Hematopoietic multipotent progenitor cell treated with erythropoietin and hydrocortisone succinate and interleukin-3 and kit ligand, for 15 days (in vitro differentiated cells): ENCODE measurements at regions not wholly inside any gene's neighbourhood (a gene's known extent, or its start where the extent isn't known, plus 50 kb on each side); places are given as distances from the start of the nearest gene placed in this dataset.
"Not testable (repeated sequence)": the region's sequence is repeated elsewhere in the genome, so short reads cannot be mapped to it uniquely, and the experiment has no call there.

Experiments
- DNase-seq: peaks from one replicate; pipeline ENCODE4 v3.0.0-alpha.2; 2015; ENCODE audit warnings: low spot score

DNA sequence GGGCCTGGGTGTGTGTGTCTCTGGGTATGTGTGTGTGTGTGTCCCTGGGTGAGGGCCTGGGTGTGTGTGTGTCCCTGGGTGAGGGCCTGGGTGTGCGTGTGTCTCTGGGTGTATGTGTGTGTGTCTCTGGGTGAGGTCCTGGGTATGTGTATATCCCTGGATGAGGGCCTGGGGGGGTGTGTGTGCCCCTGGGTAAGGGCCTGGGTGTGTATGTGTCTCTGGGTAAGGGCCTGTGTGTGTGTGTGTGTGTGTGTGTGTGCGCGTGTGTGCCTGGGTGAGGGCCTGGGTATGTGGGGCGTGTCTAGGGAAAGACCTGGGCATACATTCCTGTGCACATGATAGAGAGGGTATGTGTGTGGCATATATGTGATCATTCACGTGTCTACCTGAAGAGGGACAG lies 155.1 kb upstream of the ZC3H12A start:
- DNase-seq: no peak

GRCh38 chr1:37323486-37324377 lies 150.6 kb upstream of the ZC3H12A start:
- peak; percentile 37 for DNase-seq

- no peak for DNase-seq
Observed at GRCh38 chr1:37325010-37325409, 149.4 kb upstream of the ZC3H12A start.

GRCh38 chr1:37325509-37326437 lies 148.6 kb upstream of the ZC3H12A start:
- no peak for DNase-seq

- DNase-seq: no peak
Observed at GRCh38 chr1:37332126-37332525, 142.3 kb upstream of the ZC3H12A start.

GRCh38 chr1:37338658-37339057 lies 135.7 kb upstream of the ZC3H12A start:
- DNase-seq: no peak

DNA sequence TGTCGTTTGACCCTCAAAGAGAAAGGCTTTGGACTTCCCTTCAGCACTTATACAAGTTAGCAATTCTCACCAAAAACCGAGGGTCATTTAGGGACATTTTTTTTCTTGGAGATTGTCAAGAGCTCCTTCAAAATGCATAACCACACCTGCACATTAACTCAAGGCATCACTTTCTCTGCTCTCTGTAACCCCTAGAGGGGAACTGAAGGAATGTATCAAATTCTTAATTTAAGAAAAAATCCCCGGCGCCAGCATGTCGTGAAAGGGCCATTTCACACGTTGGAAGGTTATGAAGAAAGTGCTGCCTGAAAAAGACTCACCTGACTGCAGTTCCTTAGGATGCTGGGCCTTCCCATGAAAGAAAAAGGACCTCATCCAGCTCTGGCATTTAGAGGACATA lies 131.6 kb upstream of the ZC3H12A start:
- DNase-seq: no peak

DNA sequence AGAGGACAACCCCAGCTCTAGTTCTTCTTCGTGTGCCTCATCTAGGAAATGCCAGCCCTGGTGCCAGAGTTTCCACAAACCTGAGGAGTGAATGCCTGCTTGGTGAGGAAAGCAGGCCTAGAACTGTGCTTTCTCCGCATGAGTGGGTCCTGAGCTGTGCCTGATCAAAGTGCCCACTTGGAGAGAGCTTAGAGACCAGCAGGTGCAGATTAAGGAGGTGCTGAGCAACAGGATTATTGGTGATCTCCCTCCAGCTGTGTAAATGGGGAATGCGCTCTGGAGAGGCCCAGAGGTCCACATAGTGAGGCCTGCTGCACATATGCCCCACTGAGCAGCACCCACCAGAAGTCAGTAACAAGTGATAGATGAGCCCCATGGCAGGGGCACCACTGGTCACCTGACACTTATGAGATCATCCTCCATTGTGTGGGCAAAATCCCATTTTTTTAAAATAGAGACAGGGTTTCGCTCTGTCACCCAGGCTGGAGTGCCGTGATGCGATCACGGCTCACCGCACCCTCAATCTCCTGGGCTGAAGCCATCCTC lies 127.2 kb upstream of the ZC3H12A start:
- DNase-seq: no peak

- no peak for DNase-seq
Observed at GRCh38 chr1:37353871-37354270, 120.5 kb upstream of the ZC3H12A start.

DNA sequence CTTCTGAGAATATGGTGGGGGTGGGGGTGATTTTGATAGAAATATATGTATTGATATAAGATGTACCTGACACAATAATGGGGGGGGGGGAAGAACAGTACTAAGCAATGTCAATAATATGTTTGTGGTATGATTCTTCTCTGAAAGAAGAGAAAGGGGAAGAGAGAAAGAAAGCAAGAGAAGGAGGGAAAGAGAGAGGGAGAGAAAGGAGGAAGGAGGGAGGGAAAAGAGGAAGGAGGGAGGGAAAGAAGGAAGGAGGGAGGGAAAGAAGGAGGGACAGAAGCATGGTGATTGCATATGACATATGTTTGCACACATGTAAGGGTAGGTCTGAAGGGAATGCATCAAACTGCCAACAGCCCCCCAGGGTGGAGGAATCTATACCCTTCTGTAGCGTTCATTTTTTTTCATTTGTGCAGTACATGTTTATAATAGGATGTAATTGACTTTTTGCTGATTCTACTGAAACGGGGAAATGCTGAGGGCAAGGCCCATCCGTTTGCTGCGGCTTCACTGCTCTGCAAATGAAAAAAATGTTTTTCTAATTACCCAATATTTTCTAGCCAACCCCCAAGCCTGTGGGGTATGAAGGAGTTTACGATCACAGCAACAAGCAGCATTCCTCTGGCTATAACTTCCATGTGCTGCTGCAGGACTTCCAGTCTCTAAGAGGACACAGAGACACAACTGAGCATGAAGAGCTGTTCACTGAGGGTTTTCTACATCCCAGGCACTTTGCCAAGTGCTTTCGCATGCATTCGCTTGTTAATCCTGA lies 119.3 kb upstream of the ZC3H12A start:
- no peak for DNase-seq

- DNase-seq: no peak
Observed at GRCh38 chr1:37358992-37359391, 115.4 kb upstream of the ZC3H12A start.

GRCh38 chr1:37360011-37360410 lies 114.4 kb upstream of the ZC3H12A start:
- DNase-seq: no peak

DNA sequence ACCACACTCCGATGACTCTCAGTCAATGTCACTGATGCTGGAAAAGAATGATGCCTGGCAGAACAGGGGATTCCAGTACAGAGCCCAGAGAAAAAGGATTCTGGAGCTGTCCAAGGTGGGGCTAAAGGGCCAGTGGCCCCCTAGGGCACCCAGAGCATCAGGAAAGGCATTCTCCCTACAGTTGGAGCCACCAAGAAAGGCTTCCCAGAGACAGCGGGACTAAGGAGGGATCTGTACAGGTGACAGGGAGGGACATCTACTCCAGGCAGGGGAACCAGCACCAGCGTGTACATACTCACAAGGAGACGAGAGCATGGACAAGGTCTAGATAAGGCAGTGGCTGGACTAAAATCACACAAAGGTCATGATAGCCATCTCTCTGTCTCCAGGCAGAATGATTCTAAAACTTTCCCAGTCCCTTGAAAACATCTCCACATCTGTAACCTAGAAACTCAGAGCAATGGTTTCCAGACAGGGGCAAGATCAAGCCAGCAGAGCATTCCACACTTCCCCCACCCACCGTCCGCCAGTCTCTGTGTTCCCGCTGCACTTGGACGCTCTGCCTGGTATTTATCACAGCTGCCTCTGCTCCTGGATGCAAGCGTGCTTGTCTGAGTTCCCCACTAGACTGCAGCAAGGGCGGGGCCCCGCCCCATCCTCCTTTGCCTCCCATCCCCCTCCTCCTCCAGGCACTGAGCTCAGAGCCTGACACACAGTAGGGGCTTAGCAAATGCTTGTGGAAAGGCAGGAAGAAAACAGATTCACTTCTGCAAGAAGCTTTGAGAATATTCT lies 111.6 kb upstream of the ZC3H12A start:
- DNase-seq: no peak

GRCh38 chr1:37363535-37363934 lies 110.8 kb upstream of the ZC3H12A start:
- no peak for DNase-seq

- not testable (repeated sequence) for DNase-seq
Observed at GRCh38 chr1:37368665-37369315, 105.6 kb upstream of the ZC3H12A start.

DNA sequence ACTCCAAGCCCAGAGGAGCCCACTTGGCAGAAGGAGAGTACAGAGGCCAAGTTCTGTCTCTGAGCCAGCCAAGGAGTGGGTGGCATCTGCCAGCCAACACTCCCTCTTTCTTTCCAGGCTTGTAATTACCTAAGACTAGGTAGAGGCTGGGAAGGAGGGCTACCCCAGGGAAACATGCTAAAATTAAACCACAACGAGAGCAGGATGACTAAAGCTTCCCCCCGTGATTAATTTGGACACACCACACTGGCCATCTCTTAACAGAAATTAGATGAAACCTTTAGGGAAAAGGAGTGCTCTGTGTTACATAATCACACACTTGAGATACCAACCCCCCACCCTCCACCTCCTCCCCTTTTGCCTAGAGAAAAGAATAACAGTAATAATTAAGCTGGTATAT lies 102.1 kb upstream of the ZC3H12A start:
- DNase-seq: no peak

GRCh38 chr1:37372711-37373110 lies 101.7 kb upstream of the ZC3H12A start:
- DNase-seq: no peak

GRCh38 chr1:37373413-37373812 lies 101.0 kb upstream of the ZC3H12A start:
- no peak for DNase-seq

GRCh38 chr1:37380546-37380945 lies 93.8 kb upstream of the ZC3H12A start:
- DNase-seq: not testable (repeated sequence)

DNA sequence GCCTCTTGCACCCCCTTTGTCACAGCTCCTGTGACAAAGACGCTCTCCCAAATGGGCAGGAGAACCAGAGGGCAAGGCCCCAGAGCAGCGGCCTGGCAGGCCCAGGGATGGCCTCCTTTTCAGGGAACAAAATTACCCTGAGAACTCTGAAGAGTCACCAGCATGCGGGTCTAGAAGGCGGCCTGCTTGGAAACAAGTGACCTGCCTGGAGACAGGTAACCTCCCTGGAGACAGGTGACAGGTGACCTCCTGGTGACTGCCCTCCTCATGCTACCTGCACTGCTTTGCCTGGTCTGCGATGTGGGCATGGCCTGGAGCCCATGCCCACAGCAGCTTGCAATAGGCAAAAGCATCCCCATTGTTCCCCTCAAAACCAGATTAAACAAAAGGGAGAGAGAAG lies 86.5 kb upstream of the ZC3H12A start:
- DNase-seq: no peak

DNA sequence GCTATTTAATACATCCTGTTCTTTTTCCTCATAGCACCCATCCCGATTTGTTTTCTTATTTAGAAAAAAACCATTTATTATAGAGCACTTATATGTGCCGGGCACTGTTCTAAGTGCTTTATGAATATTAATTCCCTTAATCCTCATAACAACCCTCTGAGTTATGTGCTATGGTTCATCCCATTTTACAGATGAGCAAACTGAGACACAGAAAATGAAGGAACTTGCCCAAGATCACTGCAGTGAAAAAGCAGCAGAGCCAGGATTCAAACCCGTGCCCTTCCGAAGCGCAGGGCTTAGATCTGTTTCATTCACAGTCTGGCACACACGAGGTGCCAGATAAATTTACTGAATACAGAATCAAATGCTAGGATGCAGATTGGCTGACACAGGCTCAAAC lies 85.1 kb upstream of the ZC3H12A start:
- no peak for DNase-seq
